Activated T-helper 17 cell treated with anti-CD3 and anti-CD28 coated beads, Interleukin-2, amount 50 U/mL, for 72 hours (primary cell): ENCODE measurements at regions not wholly inside any gene's neighbourhood (a gene's known extent, or its start where the extent isn't known, plus 50 kb on each side); places are given as distances from the start of the nearest gene placed in this dataset.
A peak's percentile ranks its signal among the peaks of the same experiment; 100 is the strongest.

Source experiments
- ATAC-seq: fragments of 150-1000 bp; cut with Tn5 transposase; replicated peaks from 2 replicates; pipeline ENCODE4 v1.10.0; 2021; ENCODE audit warnings: mild to moderate bottlenecking, moderate library complexity
- H3K27ac Mint-ChIP-seq: one replicate; pipeline ENCODE4 v1.8.0; 2022; ENCODE audit warnings: mixed read lengths
- H3K27me3 Mint-ChIP-seq: one replicate; pipeline ENCODE4 v1.8.0; 2022; ENCODE audit warnings: mixed read lengths
- H3K36me3 Mint-ChIP-seq: one replicate; pipeline ENCODE4 v1.8.0; 2022; ENCODE audit warnings: low read depth, mild to moderate bottlenecking, mixed read lengths
- H3K4me1 Mint-ChIP-seq: one replicate; pipeline ENCODE4 v1.8.0; 2022; ENCODE audit warnings: mixed read lengths
- H3K4me3 Mint-ChIP-seq: one replicate; pipeline ENCODE4 v1.8.0; 2022; ENCODE audit warnings: mild to moderate bottlenecking, mixed read lengths
- H3K9me3 Mint-ChIP-seq: one replicate; pipeline ENCODE4 v1.8.0; 2022; ENCODE audit warnings: mixed read lengths

- Mint-ChIP-seq H3K36me3 (no peaks in the 10 kb centered on the region), H3K4me3 (no peak overlapping the region), H3K27ac (no peak overlapping the region), H3K4me1 (no peaks in the 10 kb centered on the region), H3K9me3 (no peaks in the 10 kb centered on the region), H3K27me3 (peaks cover 12% of the 10 kb centered on the region)
- ATAC-seq: no peak
Observed at GRCh38 chr10:69684020-69684980, 54.3 kb downstream of the FAM241B start.

GRCh38 chr10:69684981-69685353 is 54.9 kb downstream of the FAM241B start:
- Mint-ChIP-seq H3K9me3 (no peaks in the 10 kb centered on the region), H3K4me3 (no peak overlapping the region), H3K4me1 (no peaks in the 10 kb centered on the region), H3K36me3 (no peaks in the 10 kb centered on the region), H3K27me3 (peaks cover 8% of the 10 kb centered on the region), H3K27ac (no peak overlapping the region)
- no peak for ATAC-seq

GRCh38 chr10:69685426-69685801 is 55.4 kb downstream of the FAM241B start:
- no peak for ATAC-seq
- Mint-ChIP-seq H3K4me1 (no peaks in the 10 kb centered on the region), H3K36me3 (no peaks in the 10 kb centered on the region), H3K4me3 (no peak overlapping the region), H3K9me3 (no peaks in the 10 kb centered on the region), H3K27me3 (peaks cover 3% of the 10 kb centered on the region), H3K27ac (no peak overlapping the region)

- Mint-ChIP-seq H3K4me3 (no peak overlapping the region), H3K27ac (no peak overlapping the region), H3K9me3 (no peaks in the 10 kb centered on the region), H3K36me3 (no peaks in the 10 kb centered on the region), H3K27me3 (peaks cover 3% of the 10 kb centered on the region), H3K4me1 (no peaks in the 10 kb centered on the region)
- no peak for ATAC-seq
Observed at GRCh38 chr10:69685802-69686585, 55.9 kb downstream of the FAM241B start.

- Mint-ChIP-seq H3K27ac (no peak overlapping the region), H3K4me3 (no peak overlapping the region), H3K27me3 (peaks cover 3% of the 10 kb centered on the region), H3K36me3 (no peaks in the 10 kb centered on the region), H3K4me1 (no peaks in the 10 kb centered on the region), H3K9me3 (no peaks in the 10 kb centered on the region)
- ATAC-seq: no peak
Observed at GRCh38 chr10:69686866-69687265, 56.8 kb downstream of the FAM241B start.

DNA sequence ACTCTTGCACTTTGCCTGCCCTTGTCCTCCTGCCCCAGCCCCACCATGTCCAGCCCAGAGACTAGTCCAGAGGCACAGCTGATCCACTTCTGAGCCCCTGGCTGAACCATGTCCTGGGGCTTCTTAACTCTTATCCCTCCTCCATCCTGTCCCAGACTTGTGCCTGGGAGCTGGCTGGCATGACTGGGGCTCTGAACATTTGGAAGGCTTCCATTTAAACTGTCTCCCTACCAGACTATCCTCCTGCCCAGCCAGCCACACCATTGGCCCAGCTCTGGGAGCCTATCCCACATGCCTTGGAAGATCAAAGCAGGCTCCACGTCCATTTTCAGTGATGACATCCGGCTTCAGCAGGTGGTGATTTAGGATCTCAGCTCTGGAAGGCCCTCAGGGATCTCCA is 57.4 kb downstream of the FAM241B start:
- peaks cover 3% of the 10 kb centered on the region for H3K27me3 Mint-ChIP-seq
- H3K9me3 Mint-ChIP-seq: no peaks in the 10 kb centered on the region
- H3K4me3 Mint-ChIP-seq: no peak overlapping the region
- no peaks in the 10 kb centered on the region for H3K4me1 Mint-ChIP-seq
- H3K36me3 Mint-ChIP-seq: no peaks in the 10 kb centered on the region
- H3K27ac Mint-ChIP-seq: no peak overlapping the region
- no peak for ATAC-seq

GRCh38 chr10:69692267-69692666 is 62.2 kb downstream of the FAM241B start:
- Mint-ChIP-seq H3K4me1 (no peaks in the 10 kb centered on the region), H3K27me3 (peaks cover 9% of the 10 kb centered on the region), H3K27ac (no peak overlapping the region), H3K9me3 (no peaks in the 10 kb centered on the region), H3K4me3 (no peak overlapping the region), H3K36me3 (no peaks in the 10 kb centered on the region)
- ATAC-seq: no peak

- Mint-ChIP-seq H3K27ac (no peak overlapping the region), H3K9me3 (no peaks in the 10 kb centered on the region), H3K4me3 (no peak overlapping the region), H3K27me3 (peaks cover 10% of the 10 kb centered on the region), H3K36me3 (no peaks in the 10 kb centered on the region), H3K4me1 (no peaks in the 10 kb centered on the region)
- ATAC-seq: no peak
Observed at GRCh38 chr10:69692891-69693290, 62.8 kb downstream of the FAM241B start.

DNA sequence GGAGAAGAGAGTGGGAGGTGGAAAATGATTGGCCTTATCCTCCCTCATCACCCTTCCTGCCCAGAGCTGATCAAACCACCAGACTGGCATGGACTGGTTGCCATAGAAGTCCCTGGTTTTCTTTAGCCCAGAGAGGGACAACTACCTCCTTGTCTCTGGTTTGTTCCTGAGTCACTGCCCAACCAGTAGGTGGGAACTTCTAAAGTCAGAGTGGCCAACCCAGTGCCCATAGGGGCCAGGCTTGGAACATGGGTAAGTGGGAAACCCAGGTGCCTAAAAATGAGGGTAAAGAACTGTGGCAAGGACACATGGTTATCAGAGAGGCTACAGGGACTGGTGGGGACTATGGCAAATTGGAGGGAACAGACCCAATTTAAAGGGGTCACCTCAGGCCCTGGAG is 63.8 kb downstream of the FAM241B start:
- Mint-ChIP-seq H3K27me3 (peaks cover 17% of the 10 kb centered on the region), H3K4me3 (no peak overlapping the region), H3K36me3 (no peaks in the 10 kb centered on the region), H3K27ac (no peak overlapping the region), H3K4me1 (no peaks in the 10 kb centered on the region), H3K9me3 (no peaks in the 10 kb centered on the region)
- ATAC-seq: no peak

- Mint-ChIP-seq H3K27ac (no peak overlapping the region), H3K27me3 (peaks cover 26% of the 10 kb centered on the region), H3K4me3 (no peak overlapping the region), H3K9me3 (no peaks in the 10 kb centered on the region), H3K36me3 (no peaks in the 10 kb centered on the region), H3K4me1 (no peaks in the 10 kb centered on the region)
- no peak for ATAC-seq
Observed at GRCh38 chr10:69696073-69696731, 66.2 kb downstream of the FAM241B start.

DNA sequence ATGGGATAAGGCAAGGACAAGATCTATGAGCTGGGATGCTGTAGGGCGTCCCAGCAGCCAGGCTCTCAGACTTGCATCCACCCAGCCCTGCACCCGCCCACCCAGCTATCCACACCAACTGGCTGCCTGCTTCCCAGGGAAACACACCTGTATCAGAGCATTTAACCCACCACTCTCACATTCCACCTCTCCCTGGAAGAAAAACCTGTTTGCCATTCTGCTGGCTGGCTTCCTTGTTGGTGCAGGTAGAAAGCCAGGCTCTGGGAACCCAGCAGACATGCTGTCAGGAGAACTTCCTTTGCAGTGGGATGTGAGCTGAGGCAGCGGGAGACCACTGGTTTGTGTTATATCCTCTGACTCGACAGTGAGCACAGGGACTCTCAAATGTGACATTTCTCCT is 67.0 kb downstream of the FAM241B start:
- no peak for ATAC-seq
- H3K27ac Mint-ChIP-seq: no peak overlapping the region
- H3K4me3 Mint-ChIP-seq: no peak overlapping the region
- H3K4me1 Mint-ChIP-seq: no peaks in the 10 kb centered on the region
- no peaks in the 10 kb centered on the region for H3K36me3 Mint-ChIP-seq
- H3K27me3 Mint-ChIP-seq: peaks cover 27% of the 10 kb centered on the region
- H3K9me3 Mint-ChIP-seq: no peaks in the 10 kb centered on the region

DNA sequence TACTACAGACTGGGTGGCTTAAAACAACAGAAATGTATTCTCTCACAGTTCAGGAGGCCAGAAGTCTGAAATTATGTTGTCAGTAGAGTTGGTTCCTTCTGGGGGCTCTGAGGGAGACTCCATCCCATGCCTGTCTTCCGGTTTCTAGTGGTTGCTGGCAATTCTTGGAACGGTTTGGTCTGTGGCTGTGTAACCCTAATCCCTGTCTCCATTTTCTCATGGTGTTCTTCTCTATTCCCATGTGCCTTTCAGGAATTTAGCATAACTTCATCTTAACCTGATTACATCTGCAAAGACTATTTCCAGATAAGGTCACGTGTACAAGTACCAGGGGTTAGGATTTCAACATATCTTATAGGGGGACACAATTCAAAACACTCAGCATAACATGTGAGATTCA is 73.2 kb downstream of the FAM241B start:
- no peak for ATAC-seq
- Mint-ChIP-seq H3K27me3 (peaks cover 45% of the 10 kb centered on the region), H3K9me3 (peaks cover 7% of the 10 kb centered on the region), H3K4me1 (no peaks in the 10 kb centered on the region), H3K36me3 (no peaks in the 10 kb centered on the region), H3K4me3 (no peak overlapping the region), H3K27ac (no peak overlapping the region)

- no peaks in the 10 kb centered on the region for H3K36me3 Mint-ChIP-seq
- H3K27me3 Mint-ChIP-seq: peaks cover 43% of the 10 kb centered on the region
- no peak overlapping the region for H3K4me3 Mint-ChIP-seq
- no peaks in the 10 kb centered on the region for H3K4me1 Mint-ChIP-seq
- peak; percentile 69 for ATAC-seq
- H3K27ac Mint-ChIP-seq: no peak overlapping the region
- H3K9me3 Mint-ChIP-seq: peaks cover 7% of the 10 kb centered on the region
Observed at GRCh38 chr10:69703766-69704630, 74.0 kb downstream of the FAM241B start.

- ATAC-seq: no peak
- Mint-ChIP-seq H3K27me3 (peaks cover 40% of the 10 kb centered on the region), H3K9me3 (peaks cover 1% of the 10 kb centered on the region), H3K4me3 (no peak overlapping the region), H3K27ac (no peak overlapping the region), H3K4me1 (no peaks in the 10 kb centered on the region), H3K36me3 (no peaks in the 10 kb centered on the region)
Observed at GRCh38 chr10:69709366-69709941, 79.4 kb downstream of the FAM241B start.
